SH-SY5Y (cell line): ENCODE measurements at regions not wholly inside any gene's neighbourhood (a gene's known extent, or its start where the extent isn't known, plus 50 kb on each side); places are given as distances from the start of the nearest gene placed in this dataset.

Experiments
- GATA2 ChIP-seq: IDR thresholded peaks from 2 replicates; pipeline ENCODE4 v1.6.1; 2011; ENCODE audit warnings: mild to moderate bottlenecking, low read depth, low read length
- GATA3 ChIP-seq: IDR thresholded peaks from 2 replicates; pipeline ENCODE4 v1.6.1; 2011; ENCODE audit warnings: low read depth, mild to moderate bottlenecking, low read length, moderate library complexity

GRCh38 chr13:93147298-93147645, 79.3 kb upstream of the GPC6 start:
- TF ChIP-seq GATA2 (no peak), GATA3 (no peak)
